ENCODE measurements at regions not wholly inside any gene's neighbourhood (a gene's known extent, or its start where the extent isn't known, plus 50 kb on each side); places are given as distances from the start of the nearest gene placed in this dataset.

DNA sequence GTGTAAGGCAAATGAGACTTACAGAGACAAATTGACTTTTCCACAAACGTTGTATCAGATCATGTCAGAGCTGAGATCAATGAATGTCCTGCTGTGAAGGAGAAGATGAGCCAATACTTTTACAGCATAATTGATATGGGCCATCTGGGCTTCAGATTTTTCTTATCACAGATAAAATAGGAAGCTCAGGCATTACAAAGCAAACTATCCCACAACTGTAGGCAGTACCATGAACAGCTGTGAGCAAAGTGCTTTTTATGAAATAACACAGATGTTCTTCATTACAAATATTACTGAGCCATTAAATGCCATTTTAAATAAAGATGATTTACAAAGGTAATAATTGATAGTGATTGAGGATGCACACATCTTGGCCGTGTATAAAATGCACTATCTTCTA lies 852.3 kb downstream of the OTOL1 start:
- Mint-ChIP-seq H3K27me3 (ENCODE audit: insufficient read depth) (no peaks in the 10 kb centered on the region), H3K4me3 (no peak overlapping the region), H3K36me3 (ENCODE audit: low read depth) (no peaks in the 10 kb centered on the region), H3K27ac (no peak overlapping the region), H3K4me1 (ENCODE audit: low read depth) (no peaks in the 10 kb centered on the region), H3K9me3 (no peaks in the 10 kb centered on the region)
- intact Hi-C loops (cut with micrococcal nuclease): no loop called here
- no peak for DNase-seq (ENCODE audit: low spot score)

DNA sequence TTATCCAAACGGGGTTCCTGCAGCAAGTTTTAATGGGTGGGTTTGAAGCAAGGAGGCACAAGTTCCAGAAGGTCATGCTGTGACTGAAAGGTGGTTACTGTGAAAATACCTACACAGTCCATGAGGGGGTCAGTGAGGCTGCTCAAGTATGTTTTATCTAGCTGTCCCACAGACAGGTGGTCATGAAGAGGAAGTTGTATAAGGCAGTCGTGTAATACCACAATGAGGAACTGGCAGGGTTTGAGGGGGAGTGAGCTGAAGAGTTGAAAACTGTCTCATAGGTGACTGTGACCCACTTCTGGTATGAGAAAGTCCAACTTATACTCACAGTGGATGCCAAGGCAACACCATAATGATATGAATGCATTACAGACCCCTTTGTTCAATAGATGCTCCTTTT lies 856.8 kb downstream of the OTOL1 start:
- Mint-ChIP-seq H3K4me3 (no peak overlapping the region), H3K9me3 (no peaks in the 10 kb centered on the region), H3K27ac (no peak overlapping the region), H3K36me3 (ENCODE audit: low read depth) (no peaks in the 10 kb centered on the region), H3K27me3 (ENCODE audit: insufficient read depth) (no peaks in the 10 kb centered on the region), H3K4me1 (ENCODE audit: low read depth) (no peaks in the 10 kb centered on the region)
- intact Hi-C loops (cut with micrococcal nuclease): no loop called here
- no peak for DNase-seq (ENCODE audit: low spot score)

DNA sequence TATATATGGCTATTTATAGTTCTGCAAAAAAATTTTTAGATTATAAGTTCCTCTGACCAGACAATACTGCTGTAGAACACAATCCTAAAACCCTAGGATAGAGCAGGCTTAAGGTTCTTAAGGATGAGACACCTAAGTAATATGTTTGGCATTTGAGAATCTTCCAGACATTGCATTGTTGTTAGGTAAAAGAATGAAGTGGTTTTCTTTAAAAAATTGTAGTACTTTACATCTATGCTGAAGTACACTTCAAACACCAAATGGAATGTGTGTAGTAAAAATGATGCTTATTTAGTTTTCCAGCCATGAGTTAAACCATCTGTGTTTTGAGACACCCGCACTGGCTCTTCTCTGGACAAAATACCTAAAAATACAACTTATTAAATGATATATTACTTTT lies 857.7 kb downstream of the OTOL1 start:
- H3K4me1 Mint-ChIP-seq (ENCODE audit: low read depth): no peaks in the 10 kb centered on the region
- H3K4me3 Mint-ChIP-seq: no peak overlapping the region
- H3K9me3 Mint-ChIP-seq: no peaks in the 10 kb centered on the region
- DNase-seq (ENCODE audit: low spot score): no peak
- H3K36me3 Mint-ChIP-seq (ENCODE audit: low read depth): no peaks in the 10 kb centered on the region
- no peaks in the 10 kb centered on the region for H3K27me3 Mint-ChIP-seq (ENCODE audit: insufficient read depth)
- intact Hi-C loops (cut with micrococcal nuclease): no loop called here
- no peak overlapping the region for H3K27ac Mint-ChIP-seq

DNA sequence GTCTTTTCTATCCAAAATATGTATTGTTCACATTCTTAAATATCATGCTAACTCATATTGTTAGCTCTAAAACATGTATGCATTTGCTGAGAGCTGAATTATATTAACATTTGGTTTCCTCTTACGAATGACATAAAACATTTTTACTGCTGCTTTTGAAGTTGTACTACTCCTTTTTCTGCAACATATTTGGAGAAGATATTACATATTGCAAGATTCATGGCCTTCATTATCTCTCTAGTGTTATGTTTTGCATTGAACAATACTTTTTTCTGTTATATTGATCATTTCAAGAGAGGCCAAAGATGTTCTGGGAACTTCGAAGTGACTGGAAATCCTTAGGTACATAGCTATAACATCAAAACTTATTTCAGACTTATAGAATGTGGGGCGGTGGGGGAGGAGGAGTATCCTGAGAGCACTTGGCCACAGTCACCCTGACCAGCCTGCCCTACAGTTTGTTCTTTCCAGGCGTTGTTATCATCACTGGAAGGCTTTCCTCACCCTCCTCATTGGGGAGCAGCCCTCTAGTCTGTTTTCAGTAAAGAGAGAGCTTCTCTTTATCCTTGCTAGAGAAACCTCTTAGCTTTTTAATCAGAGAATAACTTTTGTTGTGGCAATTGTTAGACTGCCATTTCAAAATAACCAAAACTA lies 868.6 kb downstream of the OTOL1 start:
- Mint-ChIP-seq H3K4me3 (no peak overlapping the region), H3K36me3 (ENCODE audit: low read depth) (no peaks in the 10 kb centered on the region), H3K4me1 (ENCODE audit: low read depth) (no peaks in the 10 kb centered on the region), H3K27ac (no peak overlapping the region), H3K9me3 (no peaks in the 10 kb centered on the region), H3K27me3 (ENCODE audit: insufficient read depth) (no peaks in the 10 kb centered on the region)
- intact Hi-C loops (cut with micrococcal nuclease): no loop called here
- DNase-seq (ENCODE audit: low spot score): no peak

DNA sequence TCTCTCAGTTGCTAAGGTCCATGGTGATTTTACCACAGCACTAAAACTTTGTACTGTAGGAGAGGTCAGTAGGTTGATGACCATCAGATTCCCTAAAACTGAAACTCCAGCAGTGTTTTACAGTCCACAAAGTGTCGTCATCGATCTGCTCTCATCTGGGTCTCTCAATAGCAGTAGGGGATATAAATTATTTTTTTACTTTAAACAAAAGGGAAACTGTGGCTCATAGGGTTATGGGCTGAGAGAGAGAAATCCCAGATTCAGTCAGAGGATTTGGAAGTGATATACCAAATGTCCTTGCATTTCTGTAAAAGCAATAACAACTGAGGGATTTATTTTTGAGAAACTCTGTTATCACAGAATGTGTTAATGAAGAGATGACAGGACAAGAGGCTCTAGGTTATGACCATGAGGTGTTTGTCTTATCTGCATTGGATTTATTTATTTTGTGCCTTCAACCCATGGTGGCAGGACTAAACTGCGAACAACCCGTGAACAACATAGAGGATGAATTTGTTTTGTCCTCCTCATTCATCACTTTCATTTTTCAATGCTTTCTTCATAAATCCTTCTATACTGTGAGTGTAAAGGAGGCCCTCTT lies 869.7 kb downstream of the OTOL1 start:
- Mint-ChIP-seq H3K4me3 (no peak overlapping the region), H3K36me3 (ENCODE audit: low read depth) (no peaks in the 10 kb centered on the region), H3K27ac (no peak overlapping the region), H3K4me1 (ENCODE audit: low read depth) (no peaks in the 10 kb centered on the region), H3K27me3 (ENCODE audit: insufficient read depth) (no peaks in the 10 kb centered on the region), H3K9me3 (no peaks in the 10 kb centered on the region)
- no peak for DNase-seq (ENCODE audit: low spot score)
- intact Hi-C loops (cut with micrococcal nuclease): no loop called here

DNA sequence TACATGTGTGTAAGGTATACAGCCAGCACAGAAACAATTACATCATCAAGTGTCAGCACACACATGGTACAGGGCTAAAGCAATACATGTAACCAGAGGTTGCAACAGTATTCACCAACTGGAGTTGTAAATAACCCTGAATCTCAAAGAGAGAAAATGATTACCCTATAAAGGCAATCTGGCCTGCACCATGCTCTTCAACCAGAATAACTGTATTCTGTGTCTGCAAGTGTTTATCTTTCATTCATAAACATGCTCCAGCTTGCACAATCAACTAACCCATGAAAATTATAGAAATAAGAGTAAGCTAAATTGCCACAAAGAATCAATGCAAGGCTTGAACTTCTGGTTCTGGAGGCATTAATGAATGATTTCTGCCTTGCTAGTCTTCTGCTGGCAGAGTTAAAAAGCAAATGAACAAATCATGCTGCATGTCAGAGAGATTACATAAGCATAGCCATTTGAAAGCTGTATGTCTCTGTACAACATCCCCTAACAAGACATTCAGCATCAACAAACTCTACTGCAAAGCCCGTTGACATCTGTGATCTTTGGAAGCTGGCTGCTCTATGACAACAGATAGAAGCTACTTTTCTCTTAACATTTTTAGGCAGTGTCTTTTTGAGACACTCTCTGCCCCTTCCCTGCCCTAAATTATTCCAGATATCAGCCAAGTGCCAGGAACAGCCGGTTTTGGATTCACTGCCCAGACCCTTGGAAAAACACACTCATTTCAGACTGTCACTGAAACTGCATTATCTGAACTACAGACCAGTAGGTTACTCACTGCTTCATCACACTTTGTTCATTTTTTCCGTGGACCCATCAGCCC lies 871.0 kb downstream of the OTOL1 start:
- H3K4me3 Mint-ChIP-seq: no peak overlapping the region

DNA sequence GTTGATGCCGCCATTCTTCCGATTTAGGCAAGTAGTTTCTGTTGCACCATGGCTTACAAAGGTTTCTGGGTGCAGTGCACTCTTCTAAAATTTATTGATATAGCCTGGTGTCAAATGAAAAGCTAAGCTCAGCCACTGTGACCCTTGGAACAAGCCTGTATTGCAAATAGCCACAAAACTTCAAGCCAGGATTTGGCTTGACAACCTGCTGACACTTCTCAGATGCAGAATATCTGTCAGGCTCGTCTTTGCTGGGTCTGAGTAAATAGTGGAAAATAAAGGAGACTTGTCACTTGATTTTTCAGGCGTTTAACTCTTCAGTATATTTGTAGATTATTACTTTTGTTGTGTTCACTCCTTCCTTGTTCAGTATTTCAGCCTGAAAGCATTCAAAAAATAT lies 871.8 kb downstream of the OTOL1 start:
- Mint-ChIP-seq H3K4me3 (no peak overlapping the region), H3K27ac (no peak overlapping the region), H3K9me3 (no peaks in the 10 kb centered on the region), H3K27me3 (ENCODE audit: insufficient read depth) (no peaks in the 10 kb centered on the region), H3K4me1 (ENCODE audit: low read depth) (no peaks in the 10 kb centered on the region), H3K36me3 (ENCODE audit: low read depth) (no peaks in the 10 kb centered on the region)
- intact Hi-C loops (cut with micrococcal nuclease): no loop called here
- no peak for DNase-seq (ENCODE audit: low spot score)

More for the DNA sequence above, 871.0 kb downstream of the OTOL1 start:
- Mint-ChIP-seq H3K9me3 (no peaks in the 10 kb centered on the region), H3K27me3 (ENCODE audit: insufficient read depth) (no peaks in the 10 kb centered on the region), H3K4me1 (ENCODE audit: low read depth) (no peaks in the 10 kb centered on the region), H3K27ac (no peak overlapping the region), H3K36me3 (ENCODE audit: low read depth) (no peaks in the 10 kb centered on the region)
- intact Hi-C loops (cut with micrococcal nuclease): no loop called here
- no peak for DNase-seq (ENCODE audit: low spot score)

DNA sequence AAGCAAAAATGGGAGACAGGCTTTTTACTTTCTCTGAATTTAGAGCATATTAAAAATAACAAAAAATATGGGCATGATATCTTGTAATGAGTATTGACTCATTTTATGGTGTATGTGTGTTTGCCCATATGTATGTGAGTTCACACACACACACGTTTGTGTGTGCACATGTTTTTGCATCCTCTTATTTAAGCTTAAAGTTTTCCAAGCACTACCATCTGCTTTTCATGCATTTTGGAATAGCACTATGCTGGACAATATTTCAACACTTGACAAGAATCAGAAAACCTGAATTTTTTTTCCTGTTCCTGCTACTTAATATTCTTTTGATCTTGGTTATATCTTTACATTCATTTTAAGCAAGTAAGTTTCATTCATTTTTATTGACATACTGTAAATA lies 872.7 kb downstream of the OTOL1 start:
- Mint-ChIP-seq H3K4me1 (ENCODE audit: low read depth) (no peaks in the 10 kb centered on the region), H3K27ac (no peak overlapping the region), H3K36me3 (ENCODE audit: low read depth) (no peaks in the 10 kb centered on the region), H3K27me3 (ENCODE audit: insufficient read depth) (no peaks in the 10 kb centered on the region), H3K4me3 (no peak overlapping the region), H3K9me3 (no peaks in the 10 kb centered on the region)
- intact Hi-C loops (cut with micrococcal nuclease): no loop called here
- no peak for DNase-seq (ENCODE audit: low spot score)

DNA sequence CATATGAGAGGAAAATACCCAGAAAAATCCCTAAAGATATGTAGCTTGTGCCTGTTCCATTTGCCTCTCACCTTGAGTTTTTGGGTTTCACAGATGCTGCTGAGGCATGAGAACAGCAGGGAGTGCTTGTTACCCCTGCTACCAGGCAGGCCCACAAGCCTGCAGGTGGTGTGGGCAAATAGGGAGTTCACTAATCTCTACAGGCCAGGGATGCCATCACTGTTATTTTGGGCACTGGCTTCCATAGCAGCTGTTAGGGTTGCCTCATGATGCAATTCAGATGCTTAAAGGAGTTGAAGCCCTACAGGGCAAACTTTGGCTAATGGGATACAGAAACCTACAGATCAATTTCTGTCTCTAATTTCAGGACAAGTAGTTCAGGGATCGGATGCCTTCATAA lies 873.5 kb downstream of the OTOL1 start:
- Mint-ChIP-seq H3K4me1 (ENCODE audit: low read depth) (no peaks in the 10 kb centered on the region), H3K9me3 (no peaks in the 10 kb centered on the region), H3K27ac (no peak overlapping the region), H3K4me3 (no peak overlapping the region), H3K36me3 (ENCODE audit: low read depth) (no peaks in the 10 kb centered on the region), H3K27me3 (ENCODE audit: insufficient read depth) (no peaks in the 10 kb centered on the region)
- intact Hi-C loops (cut with micrococcal nuclease): no loop called here
- DNase-seq (ENCODE audit: low spot score): no peak

DNA sequence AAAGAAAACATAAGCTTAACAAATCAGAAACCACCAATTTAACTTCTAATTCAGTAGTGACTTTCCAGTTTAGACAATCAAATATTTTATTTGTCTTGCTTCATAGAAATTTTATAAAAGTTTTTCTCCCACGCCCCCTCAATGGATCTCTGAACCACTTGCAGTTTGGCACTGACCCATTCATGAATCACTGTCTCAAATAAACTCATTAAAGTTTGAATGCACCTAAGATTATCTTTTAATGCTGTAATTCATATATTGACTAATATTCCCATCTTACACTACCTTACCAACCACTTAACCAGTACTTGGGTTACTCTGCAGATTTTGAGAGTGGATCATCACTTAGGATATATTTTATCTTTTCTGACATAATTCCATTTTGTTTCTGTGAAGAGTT lies 880.2 kb downstream of the OTOL1 start:
- Mint-ChIP-seq H3K4me1 (ENCODE audit: low read depth) (no peaks in the 10 kb centered on the region), H3K4me3 (no peak overlapping the region), H3K27ac (no peak overlapping the region), H3K9me3 (no peaks in the 10 kb centered on the region), H3K36me3 (ENCODE audit: low read depth) (no peaks in the 10 kb centered on the region), H3K27me3 (ENCODE audit: insufficient read depth) (no peaks in the 10 kb centered on the region)
- intact Hi-C loops (cut with micrococcal nuclease): no loop called here
- DNase-seq (ENCODE audit: low spot score): no peak

DNA sequence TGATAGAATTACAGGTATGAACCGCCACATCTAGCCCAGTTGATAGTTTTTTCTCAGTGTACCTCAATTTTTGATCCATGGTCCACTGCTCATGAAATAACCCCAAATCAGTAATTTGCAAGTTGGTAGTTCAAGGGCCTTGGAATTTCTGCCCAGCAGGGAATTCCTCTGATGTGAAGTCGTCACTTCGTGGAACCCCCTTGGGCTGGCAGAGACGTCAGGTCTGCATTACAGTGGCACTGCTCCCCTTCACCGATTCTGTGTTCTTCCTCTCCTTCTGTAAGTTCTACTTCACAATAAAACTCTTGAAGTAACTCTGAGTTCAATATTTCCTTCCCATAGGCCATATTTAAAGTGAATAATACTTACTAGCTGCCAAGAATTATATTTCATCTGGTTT lies 881.0 kb downstream of the OTOL1 start:
- no peaks in the 10 kb centered on the region for H3K9me3 Mint-ChIP-seq
- H3K36me3 Mint-ChIP-seq (ENCODE audit: low read depth): no peaks in the 10 kb centered on the region
- no peaks in the 10 kb centered on the region for H3K27me3 Mint-ChIP-seq (ENCODE audit: insufficient read depth)
- H3K4me1 Mint-ChIP-seq (ENCODE audit: low read depth): no peaks in the 10 kb centered on the region
- H3K27ac Mint-ChIP-seq: no peak overlapping the region
- intact Hi-C loops (cut with micrococcal nuclease): no loop called here
- H3K4me3 Mint-ChIP-seq: no peak overlapping the region
- DNase-seq (ENCODE audit: low spot score): no peak

DNA sequence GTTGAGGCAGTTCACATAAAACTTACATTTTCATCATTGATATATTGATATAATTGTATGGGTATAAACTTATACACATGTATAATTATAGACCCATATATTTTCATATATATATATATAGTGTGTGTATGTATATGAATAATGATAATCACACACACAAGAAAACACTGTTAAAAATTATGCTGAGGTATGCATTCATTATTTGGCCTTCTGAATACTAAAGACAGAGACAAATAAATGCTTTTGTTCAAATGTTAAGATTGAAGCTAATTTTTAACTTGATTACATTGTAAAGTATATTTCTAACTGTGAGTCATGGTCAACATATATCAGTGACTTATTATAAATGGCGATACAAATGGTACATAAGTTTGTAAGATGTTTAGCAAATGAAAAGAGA lies 888.8 kb downstream of the OTOL1 start:
- Mint-ChIP-seq H3K9me3 (no peaks in the 10 kb centered on the region), H3K4me3 (no peak overlapping the region), H3K36me3 (ENCODE audit: low read depth) (no peaks in the 10 kb centered on the region), H3K27me3 (ENCODE audit: insufficient read depth) (no peaks in the 10 kb centered on the region), H3K27ac (no peak overlapping the region), H3K4me1 (ENCODE audit: low read depth) (no peaks in the 10 kb centered on the region)
- intact Hi-C loops (cut with micrococcal nuclease): no loop called here
- no peak for DNase-seq (ENCODE audit: low spot score)

DNA sequence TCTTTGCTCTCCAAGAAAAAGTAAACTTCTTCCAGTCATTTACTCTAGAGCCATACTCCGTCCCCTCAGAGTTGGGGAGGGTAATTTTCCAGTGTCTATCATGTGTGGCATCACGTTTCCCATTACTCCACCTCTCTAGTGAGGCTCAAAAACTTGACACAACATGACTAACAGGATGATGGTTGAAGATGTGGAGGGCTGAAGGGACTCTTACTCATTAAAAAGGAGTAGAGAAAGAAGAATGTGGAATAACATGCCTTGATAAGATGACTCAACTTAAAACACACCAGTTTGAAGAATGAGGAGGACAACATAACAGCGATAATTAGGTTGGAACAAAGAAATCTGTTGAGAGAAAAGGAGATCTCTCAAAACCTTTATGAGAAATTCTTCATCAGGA lies 894.3 kb downstream of the OTOL1 start:
- Mint-ChIP-seq H3K36me3 (ENCODE audit: low read depth) (no peaks in the 10 kb centered on the region), H3K4me1 (ENCODE audit: low read depth) (no peaks in the 10 kb centered on the region), H3K27me3 (ENCODE audit: insufficient read depth) (no peaks in the 10 kb centered on the region), H3K9me3 (peaks cover 11% of the 10 kb centered on the region), H3K27ac (no peak overlapping the region), H3K4me3 (no peak overlapping the region)
- DNase-seq (ENCODE audit: low spot score): no peak
- intact Hi-C loops (cut with micrococcal nuclease): no loop called here

Measured in activated T-helper 1 cell treated with anti-CD3 and anti-CD28 coated beads, Interleukin-12 subunit alpha, Interleukin-12 subunit beta, Interleukin-2, Interleukin-4 antibody, amounts not matched to agents 30 ng/mL and 10 ng/mL and 1 ng/mL, durations not matched to agents 14 hours and 24 hours and 36 hours (primary cell).